CD4-positive, alpha-beta T cell treated with Interleukin-2 at 100 ng/mL for 4 hours (primary cell): ENCODE measurements at regions not wholly inside any gene's neighbourhood (a gene's known extent, or its start where the extent isn't known, plus 50 kb on each side); places are given as distances from the start of the nearest gene placed in this dataset.
"Not testable (repeated sequence)": the region's sequence is repeated elsewhere in the genome, so short reads cannot be mapped to it uniquely, and the experiment has no call there.

Source experiments
- DNase-seq: peaks from one replicate; pipeline ENCODE4 v3.0.0-alpha.2; 2020; ENCODE audit warnings: low spot score

DNA sequence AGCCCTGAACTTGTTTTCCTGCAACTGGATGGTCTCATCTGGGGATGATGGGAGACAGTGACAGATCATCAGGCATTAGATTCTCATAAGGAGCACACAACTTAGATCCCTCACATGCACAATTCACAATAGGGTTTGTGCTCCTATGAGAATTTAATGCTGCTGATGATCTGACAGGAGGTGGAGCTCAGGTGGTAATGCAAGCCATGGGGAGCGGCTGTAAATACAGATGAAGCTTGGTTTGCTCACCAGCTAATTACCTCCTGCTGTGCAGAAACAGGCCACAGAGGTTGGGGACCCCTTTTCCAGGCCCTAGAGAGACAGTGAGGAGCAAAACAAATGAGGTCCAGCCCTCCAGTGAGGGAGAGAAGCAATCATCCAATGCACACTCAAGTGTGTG, 168.6 kb downstream of the RGS9 start:
- DNase-seq: no peak

DNA sequence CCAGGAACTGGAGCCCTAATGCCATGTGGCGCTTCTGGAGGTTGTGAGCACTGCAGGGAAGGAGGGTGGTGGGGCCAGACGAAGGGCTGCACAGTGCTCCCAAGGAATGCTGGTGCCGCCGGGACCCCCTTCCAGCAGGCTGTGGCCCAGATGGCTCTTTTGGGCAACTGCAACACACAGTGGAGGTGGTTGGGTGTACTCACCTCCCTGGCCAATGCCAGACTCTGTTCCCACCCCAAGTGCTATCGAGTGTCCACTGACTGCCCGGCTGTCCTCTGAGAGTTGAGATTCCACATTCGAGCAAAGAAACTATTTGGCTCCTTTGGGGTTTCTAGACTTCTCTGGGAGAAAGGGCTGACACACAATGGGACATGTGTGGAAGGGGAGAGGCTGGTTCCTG, 167.9 kb downstream of the RGS9 start:
- DNase-seq: no peak

DNA sequence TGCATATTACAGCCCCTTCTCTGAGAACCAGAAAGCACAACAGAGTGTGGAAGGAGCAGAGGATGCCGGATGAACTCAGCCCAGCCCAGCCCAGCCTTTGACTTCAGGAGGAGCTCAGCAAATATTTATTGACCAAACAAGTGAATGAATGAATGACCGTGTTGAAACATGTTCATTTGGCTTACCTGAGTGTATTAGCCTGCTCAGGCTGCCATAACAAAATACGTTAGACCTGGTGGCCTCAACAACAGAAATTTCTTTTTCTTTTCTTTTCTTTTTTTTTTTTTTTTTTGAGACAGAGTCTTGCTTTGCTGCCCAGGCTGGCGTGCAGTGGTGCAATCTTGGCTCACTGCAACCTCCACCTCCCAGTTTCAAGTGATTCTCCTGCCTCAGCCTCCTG, 164.7 kb downstream of the RGS9 start:
- not testable (repeated sequence) for DNase-seq

DNA sequence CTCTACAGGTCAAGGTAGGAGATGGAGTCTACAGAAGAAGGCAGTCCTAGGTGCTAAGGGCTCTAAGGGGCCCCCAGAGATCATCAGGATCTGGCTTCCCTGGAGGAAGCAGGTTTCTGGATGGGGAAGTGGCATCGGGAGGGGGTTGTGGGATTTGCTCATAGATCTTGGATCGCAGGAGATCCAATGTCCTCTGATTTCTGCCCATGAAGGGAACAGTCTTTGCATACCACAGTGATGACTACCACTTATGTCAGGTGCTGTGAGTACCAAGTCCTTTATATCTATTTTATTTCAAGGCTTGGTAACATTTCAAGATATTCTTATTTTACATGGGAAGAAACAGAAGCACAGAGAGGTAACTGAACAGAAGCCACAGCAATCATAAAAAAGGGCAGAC, 164.0 kb downstream of the RGS9 start:
- no peak for DNase-seq

DNA sequence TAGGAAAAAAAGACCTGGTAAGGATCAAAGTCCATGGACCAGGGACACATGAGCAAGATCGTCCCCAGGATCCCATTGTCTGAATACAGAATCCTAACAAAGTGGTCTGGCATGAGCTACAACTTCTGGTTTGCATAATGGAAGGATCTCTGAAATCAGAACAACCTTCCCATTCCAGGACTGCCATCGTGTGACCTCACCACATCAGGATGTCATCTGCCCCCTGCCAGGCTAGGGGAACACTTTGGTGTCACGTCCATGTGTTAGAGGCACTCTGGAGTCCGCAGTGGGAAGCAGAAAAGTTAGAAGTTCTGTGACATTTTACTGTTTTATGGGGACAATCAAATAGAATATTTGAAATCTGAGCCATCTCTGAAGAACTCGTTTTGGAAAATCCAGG, 160.7 kb downstream of the RGS9 start:
- DNase-seq: no peak

DNA sequence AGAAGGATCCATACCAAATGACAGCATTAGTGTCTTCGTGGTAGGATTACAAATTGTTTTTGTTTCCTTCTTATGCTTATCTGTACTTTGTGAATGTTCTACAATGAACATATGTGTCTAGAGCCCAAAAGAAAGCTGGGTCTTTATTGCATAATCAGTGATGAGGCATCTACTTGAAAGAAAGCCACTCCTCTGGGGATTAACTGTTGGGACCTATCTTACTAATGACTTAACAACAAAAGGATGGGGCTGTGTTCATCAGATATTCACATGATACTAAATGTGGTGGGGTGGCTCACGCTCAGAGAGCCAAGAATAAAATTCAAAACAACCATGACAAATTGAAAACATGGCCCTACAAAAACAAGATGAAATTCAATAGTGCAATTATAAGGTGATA, 160.2 kb downstream of the RGS9 start:
- no peak for DNase-seq

DNA sequence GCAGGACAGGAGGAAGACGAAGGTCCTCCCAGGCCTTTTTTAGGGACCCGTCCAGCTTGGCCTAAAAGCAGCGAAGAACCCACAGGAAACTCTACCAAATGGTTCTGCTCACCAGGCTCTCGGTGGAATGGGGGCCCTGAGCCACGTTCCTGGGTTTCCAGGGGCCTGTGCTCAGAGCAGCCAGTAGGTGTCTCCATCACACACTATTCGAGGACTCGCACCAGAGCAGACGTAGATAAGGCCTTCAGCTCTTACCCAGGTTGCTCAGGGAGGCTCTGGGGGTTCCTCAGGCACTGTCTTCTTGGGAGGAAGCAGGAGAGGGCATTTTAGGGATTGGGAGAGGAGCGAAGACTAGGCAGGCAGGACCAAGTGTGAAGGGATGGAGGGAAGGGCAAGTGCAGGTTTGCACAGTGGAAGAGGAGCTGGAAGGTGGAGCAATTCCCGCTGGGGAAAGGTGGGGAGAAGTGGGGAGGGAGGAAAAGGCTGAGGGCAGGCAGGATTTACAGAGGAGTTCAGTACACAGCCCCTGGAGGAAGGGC, 157.1 kb downstream of the RGS9 start:
- DNase-seq: peak; percentile 54

DNA sequence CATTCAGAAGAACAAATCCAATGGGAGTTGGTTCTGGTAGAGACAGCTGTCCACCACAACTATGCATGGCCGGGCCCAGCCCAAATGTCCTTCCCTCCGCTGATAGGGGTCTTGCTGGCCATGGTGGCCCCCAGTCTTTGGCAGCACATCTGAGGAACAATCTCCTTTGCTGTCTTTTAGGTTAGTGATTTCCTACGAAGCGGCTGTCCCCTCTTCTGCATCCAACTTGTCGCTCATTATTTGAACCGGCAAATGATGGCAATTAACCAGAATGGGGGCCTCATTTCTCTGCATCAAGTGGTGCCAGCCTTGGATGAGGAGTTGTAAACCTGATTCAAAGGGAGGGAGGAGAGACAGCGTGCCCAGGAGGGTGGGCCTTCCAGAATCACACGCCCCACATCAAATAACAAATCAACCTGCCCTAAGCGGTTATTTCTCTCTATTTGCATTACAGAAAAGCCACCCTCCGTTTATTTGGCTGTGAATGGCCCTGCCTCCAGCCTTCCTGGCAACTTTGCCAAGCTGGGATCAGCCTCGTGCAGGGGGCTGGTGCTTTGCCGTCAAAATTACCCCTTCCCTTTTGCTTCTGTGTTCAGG, 156.5 kb downstream of the RGS9 start:
- no peak for DNase-seq

DNA sequence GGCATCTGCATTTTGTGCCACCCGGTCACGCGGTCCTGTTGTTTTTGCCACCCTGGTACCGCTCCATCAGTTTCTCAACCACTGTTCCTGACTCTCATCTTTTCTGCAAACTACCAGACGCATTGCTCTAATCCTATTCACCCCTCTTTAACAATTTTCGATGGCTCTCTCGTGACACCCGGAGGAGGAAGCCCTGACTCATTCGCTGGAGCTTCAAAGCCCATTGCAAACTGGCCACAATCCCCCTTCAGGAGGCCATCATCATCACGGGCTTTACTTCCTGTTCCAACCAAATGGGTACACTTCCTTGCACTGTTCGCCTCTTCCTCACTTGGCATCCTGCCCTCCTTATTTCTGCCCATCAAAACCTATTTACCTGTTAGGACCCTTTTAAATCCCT, 155.3 kb downstream of the RGS9 start:
- DNase-seq: no peak

DNA sequence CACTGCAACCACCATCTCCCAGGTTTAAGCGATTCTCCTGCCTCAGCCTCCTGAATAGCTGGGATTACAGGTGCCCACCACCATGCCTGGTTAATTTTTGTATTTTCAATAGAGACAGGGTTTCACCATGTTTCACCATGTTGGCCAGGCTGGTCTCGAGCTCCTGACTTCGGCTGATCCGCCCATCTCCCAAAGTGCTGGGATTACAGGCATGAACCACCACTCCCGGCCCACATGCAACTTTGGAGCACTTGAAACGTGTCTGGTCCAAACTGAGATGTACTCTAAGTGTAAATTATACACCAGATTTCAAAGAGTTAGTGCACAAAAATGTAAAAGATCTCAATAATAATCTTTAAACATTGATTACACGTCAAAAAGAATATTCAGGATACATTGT, 154.1 kb downstream of the RGS9 start:
- DNase-seq: not testable (repeated sequence)

DNA sequence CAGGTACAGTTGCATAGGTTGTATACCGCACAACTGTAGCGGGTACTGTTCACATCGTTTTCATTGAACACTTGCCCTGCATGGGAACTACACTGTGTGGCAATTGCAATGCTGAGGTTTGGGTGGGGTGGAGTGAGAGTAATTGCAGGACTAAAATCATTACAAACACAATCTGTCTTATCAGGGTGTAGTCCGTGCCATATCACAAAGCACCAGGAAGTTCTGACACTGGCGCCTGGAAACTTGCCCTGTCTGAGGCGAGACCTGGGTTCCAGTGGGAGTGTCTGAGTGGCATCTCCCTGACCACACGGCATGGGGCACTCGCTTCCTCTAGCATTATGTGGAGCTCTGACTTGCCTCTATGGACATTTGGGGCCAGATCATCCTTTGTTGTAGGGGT, 153.4 kb downstream of the RGS9 start:
- no peak for DNase-seq

DNA sequence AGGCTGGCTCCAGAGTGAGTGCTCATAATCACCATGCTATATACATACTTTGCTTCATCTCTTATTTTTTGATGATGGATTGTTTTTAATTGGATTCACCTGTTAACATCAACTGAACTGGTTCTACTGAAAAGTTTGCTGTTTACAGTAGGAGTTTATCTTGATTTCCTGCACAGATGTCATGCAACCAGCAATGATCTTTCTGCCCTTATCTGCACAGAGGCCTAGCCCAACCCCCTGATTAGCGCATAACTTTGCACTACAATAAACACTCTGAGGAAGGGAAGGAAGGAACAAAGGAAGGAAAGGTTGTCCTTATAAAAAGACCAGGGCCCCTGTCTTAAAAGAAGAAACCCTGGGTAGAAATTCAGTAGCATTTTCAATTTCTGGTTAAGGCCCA, 152.9 kb downstream of the RGS9 start:
- DNase-seq: no peak

DNA sequence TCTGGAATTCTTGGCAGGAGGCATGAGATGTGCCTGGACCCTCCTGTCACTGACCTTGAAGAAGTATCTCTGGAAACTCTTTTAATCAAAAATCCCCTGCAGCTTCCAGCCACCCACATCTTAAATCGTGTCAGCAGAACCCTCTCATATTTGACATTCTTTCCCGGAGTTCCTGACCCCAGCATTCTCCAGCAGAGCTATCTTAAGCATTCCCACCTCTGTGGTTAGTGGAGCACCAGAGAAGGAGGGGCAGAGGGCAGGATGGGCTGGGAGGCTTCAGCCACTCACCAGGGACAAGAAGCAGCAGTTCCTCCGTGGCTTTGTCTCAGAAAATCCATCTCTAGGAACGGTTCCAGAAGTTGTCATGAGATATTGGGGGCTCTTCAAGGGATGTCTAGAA, 149.9 kb downstream of the RGS9 start:
- DNase-seq: no peak

DNA sequence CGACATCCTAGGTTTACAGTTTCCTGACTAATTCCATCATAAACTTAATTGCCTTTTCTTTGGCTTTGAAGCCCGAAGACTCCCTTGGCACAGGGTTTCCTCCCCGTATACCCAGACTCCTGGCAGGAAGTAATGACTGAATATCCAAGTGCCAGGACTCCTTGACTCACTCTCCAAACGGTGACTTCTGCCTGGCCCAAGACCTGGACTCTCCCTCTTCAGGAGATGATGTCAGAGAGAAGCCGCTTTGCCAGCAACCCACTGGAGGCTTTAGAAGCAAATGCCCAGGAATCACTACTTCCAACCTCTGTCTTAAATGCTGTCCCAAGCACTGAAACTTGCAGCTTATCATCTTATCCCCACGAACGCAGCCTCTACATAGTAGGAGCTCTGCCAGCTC, 146.5 kb downstream of the RGS9 start:
- DNase-seq: no peak

DNA sequence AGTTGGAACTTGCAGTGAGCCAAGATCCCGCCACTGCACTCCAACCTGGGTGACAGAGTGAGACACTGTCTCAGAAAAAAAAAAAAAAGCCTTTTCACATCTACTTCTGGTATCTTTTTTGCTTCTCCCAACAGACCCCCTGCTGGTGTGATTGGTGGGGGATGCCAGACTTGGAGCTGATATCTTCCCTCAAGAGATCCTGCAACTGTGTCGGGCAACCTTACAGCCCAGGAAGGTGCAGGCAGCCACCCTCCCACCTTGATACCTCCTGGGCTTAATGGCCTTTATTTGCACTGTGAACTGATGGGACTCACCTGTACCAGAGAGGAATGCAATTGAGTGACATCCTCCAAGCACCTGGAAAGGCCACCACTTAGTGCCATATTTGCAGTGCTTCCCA, 142.3 kb downstream of the RGS9 start:
- no peak for DNase-seq

DNA sequence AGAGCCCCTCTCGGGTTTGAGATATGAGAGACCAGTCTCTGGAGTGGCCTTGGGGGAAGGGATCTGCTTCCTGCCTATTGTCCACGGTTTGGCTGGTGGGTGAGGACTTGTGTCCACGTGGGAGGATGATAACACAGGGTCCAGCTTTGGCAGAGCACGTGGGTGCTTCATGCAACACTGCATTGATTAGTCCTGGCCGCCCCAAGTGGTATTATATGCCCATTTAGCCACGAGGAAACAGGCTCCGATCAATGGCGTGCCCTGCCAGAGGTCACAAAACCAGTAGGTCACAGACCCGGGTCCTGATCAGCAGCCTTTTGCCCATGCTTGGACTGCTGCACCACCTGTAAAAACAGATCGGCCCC, 141.6 kb downstream of the RGS9 start:
- no peak for DNase-seq

DNA sequence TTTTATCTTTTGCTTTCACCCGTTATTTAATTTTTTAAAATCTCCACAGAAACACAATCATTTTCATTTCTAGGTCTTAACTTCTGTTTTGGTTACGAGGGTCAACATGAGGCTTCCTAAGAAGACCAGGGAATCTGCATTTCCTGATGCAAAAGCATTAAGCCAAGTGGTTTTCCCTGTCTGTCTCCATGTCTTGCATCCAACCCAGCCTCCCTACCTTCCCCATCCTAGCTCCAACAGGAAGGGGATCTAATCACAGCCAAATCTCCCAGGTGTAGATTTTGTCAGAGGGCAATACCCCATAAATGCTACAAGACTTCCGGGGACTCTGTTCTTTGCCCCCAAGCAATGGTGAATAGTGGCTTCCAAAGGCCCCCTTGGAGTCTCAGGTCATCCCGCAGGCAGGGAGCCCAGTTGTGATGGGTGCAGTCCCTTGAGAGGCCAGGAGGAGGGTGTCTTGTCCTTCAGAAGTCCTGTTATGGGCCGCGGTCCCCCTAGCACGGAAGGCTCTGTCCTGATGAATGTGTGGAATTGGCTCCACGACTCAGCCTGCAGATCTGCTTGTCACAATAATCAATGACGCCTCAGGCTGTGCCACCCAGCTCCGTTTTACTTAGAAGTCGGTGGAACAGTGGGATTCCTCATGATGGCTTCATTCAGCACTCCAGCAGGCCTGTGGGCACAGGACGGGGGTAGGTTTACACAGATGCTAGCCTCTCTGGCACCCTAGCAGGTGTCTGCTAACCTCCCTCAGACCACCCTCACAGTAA, 141.1 kb downstream of the RGS9 start:
- no peak for DNase-seq

DNA sequence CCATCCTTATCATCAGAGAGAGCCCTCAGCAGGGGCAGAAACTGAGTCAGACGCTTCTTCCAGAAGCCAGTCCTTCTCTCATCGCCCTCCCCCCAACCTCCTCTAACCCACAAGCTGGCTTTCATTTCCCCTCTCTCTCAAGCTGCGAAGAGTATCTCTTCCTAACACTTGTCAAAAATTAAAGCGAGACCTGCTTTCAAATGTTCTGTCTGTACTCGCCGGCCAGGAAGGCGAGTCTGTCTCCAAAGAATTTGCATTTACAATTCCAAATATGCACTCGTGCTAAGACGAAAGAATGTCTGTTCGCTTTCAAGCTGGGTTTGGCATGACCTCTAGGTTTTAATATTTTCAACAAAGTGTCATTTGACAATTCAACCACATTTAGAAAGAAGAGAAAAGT, 140.4 kb downstream of the RGS9 start:
- no peak for DNase-seq
